GM12892 (cell line): ENCODE measurements at regions not wholly inside any gene's neighbourhood (a gene's known extent, or its start where the extent isn't known, plus 50 kb on each side); places are given as distances from the start of the nearest gene placed in this dataset.

Source experiments
- POLR2A ChIP-seq: IDR thresholded peaks from 2 replicates; pipeline ENCODE4 v1.6.1; 2011; ENCODE audit warnings: low read depth, low read length, control low read depth
- POLR2AphosphoS5 ChIP-seq: IDR thresholded peaks from 2 replicates; pipeline ENCODE4 v1.6.1; 2011; ENCODE audit warnings: low read depth, low read length, control low read depth

DNA sequence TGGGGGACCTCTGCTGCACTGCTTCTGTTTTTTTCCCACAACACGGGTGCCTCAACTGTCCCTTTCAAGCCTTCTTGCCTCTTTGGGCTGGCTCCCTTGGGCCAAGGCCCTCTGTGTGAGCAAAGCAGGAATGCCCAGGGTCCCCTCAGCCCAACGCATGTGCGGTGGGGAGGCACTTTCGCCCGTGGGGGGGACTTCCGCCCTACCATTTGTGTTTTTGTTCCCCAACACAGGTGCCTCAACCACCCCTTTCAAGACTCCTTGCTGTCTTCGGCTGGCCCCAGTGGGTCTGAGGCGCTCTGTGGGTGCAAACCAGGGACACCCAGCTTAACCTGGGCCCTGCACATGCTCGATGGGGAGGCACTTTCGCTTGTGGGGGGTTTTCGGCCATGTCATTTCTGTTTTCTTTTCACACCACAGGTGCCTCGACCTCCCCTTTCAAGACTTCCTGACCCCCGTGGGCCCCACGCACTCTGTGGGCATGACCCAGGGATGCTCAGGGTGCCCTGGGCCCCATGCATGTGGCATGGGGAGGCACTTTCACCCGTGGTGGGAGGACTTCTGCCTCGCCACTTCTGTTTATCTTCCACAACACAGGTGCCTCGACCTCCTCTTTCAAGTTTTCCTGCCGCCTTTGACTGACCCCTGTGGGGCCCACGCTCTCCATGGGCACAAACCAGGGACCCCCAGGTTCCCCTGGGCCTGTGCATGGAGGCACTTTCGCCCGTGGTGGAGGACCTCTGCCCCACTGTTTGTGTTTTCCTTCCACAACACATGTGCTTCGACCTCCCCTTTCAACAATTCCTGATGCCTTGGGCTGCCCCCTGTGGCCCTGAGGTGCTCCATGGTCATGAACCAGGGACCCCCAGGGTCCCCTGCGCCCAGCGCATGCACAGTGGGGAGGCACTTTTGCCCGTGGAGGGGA, 365.7 kb downstream of the ALG10 start:
- TF ChIP-seq POLR2AphosphoS5, result no peak
- no peak for TF ChIP-seq POLR2A
